GM18505 (cell line): ENCODE measurements at regions not wholly inside any gene's neighbourhood (a gene's known extent, or its start where the extent isn't known, plus 50 kb on each side); places are given as distances from the start of the nearest gene placed in this dataset.

Experiments used
- ATAC-seq: cut with Tn5 transposase; IDR thresholded peaks from one replicate; pipeline ENCODE4 v1.9.1; 2021; ENCODE audit not compliant: unreplicated experiment
- POLR2A ChIP-seq: IDR thresholded peaks from 4 replicates; pipeline ENCODE4 v1.6.1; 2011; ENCODE audit warnings: borderline replicate concordance; ENCODE audit not compliant: insufficient read depth, insufficient read length; ENCODE audit errors: extremely low read depth

GRCh38 chr18:60654298-60654697, 281.7 kb upstream of the MC4R start:
- TF ChIP-seq POLR2A, result no peak
- no peak for ATAC-seq

- no peak for TF ChIP-seq POLR2A
- ATAC-seq, result no peak
Observed at GRCh38 chr18:60656553-60656952, 284.0 kb upstream of the MC4R start.

- TF ChIP-seq POLR2A, result no peak
- ATAC-seq, result no peak
Observed at GRCh38 chr18:60662491-60662890, 289.9 kb upstream of the MC4R start.

DNA sequence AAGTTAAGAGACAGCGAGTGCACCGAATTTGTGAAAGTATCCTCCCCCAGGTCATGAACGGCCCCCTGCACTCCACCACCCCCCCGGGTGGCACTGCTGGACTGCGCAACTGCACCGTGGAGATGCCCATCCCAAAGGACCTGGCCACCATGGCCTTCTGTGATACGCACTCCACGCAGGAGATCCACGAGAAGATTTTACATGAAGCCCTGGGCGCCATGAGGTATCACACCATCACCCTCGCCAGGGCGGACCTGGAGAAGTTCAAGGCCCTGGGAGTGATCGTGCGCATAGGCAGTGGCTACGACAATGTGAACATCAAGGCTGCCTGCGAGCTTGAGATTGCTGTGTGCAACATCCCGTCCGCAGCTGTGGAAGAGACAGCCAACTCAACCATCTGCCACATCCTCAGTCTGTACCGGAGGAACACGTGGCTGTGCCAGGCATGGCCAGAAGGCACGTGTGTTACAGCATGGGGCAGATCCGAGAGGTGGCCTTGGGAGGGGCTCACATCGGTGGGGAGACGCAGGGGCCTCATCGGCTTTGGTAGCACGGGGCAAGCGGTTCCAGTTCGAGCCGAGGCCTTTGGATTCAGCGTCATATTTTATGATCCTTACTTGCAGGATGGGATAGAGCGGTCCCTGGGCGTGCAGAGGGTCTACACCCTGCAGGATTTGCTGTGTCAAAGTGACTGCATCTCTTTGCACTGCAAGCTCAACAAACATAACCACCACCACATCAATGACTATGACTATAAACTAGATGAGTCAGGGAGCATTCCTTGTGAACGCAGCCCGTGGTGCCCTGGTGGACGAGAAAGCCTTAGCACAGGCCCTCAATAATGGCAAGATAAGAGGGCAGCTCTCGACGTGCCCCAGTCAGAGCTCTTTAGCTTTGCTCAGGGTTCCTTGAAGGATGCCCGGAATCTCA, 290.8 kb upstream of the MC4R start:
- TF ChIP-seq POLR2A, result no peak
- ATAC-seq, result no peak

DNA sequence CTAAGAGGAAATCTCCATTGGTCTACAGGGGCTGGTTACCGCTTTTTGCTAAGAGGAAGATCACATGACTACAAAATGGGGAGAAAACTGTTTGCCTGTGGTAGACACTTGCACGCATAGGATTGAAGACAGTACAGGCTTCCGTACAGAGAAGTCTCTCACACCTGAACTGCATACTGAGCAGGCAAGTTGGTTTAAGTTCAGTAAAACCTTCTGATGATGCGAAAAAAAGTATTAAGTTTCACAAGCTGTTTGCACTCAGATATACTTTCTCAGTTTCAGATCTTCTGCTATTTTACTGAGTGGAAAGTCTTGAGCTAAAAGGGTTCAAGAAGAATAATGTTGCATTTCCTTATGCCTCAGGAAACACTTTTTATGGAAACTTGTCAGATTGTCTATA, 292.2 kb upstream of the MC4R start:
- ATAC-seq, result no peak

GRCh38 chr18:60667016-60667415, 294.4 kb upstream of the MC4R start:
- no peak for ATAC-seq
- TF ChIP-seq POLR2A, result no peak

More for the DNA sequence above, 292.2 kb upstream of the MC4R start:
- TF ChIP-seq POLR2A, result no peak

- no peak for TF ChIP-seq POLR2A
- no peak for ATAC-seq
Observed at GRCh38 chr18:60668583-60668982, 296.0 kb upstream of the MC4R start.

DNA sequence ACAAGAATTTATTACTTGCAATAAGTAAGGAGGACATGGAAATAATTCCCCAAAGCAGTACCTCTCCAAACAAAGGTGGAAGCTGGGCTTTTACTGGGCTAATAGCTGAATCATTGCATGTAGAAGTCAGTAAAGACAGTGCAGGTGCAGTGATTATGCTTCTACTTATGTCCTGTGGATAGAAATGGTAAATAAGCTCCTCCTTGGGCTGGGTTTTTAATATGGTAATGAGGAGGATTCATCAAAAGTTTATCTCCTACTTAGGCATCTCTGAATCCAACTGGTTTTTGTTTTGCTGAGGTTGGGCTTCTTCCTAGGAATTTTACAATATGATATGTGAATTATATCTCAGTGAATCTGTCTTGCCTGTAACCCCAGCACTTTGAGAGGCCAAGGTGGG, 297.4 kb upstream of the MC4R start:
- no peak for ATAC-seq
- no peak for TF ChIP-seq POLR2A

GRCh38 chr18:60671021-60671420, 298.4 kb upstream of the MC4R start:
- TF ChIP-seq POLR2A, result no peak
- no peak for ATAC-seq

DNA sequence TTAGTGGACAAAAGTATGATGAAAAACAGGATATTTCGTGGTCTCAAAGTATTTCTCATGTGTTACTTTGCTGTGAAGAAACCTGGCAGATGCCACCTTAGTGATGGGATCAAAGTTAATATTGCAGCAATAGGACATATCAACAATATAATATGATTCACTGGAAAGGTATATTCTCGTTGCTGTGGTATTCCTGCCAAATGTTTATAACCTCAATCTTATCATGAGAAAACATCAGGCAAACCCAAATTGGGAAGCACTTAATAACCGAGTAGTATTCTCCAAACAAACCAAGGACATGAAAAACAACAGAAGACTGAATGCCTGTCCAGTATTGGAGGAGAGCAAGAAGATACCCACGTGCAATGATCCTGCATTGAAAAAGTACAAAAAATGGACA, 302.6 kb upstream of the MC4R start:
- TF ChIP-seq POLR2A, result no peak
- ATAC-seq, result no peak

GRCh38 chr18:60675801-60676200, 303.2 kb upstream of the MC4R start:
- TF ChIP-seq POLR2A, result no peak
- ATAC-seq, result no peak

GRCh38 chr18:60676815-60677214, 304.2 kb upstream of the MC4R start:
- no peak for TF ChIP-seq POLR2A
- ATAC-seq, result no peak

DNA sequence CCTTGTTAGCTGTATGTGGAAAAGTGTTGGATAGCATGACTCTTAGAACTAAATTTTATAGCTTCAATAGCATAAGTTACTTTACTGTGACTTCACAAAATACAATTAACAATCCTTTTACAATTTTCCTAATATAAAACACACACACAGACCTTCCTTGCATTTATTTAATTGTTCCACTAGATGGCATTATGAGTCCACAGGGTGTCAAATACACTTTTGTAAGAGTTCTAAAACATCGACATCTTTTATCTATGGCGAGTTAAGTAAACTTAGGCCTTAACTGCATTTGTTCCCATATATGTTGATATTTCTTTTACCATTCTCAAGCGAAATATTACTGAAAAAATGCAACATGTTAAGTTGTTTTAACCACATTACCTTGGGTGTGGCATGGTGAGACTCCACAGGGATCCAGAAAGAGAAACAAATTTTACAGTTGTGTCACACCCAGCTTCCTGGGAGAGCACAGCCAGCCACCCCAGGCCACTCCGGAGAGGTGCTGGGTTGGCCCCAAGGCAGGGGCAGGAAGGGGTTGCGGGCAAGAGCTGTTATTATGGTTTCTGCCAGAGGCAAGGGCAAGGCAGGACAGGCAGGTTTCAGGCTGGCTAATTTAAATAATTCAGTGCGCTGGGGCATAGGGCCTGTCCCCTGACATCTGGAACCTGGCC, 312.4 kb upstream of the MC4R start:
- TF ChIP-seq POLR2A, result no peak

GRCh38 chr18:60686142-60686541, 313.6 kb upstream of the MC4R start:
- ATAC-seq, result no peak
- no peak for TF ChIP-seq POLR2A

More for the DNA sequence above, 312.4 kb upstream of the MC4R start:
- no peak for ATAC-seq
